Osteocyte (in vitro differentiated cells): ENCODE measurements at regions not wholly inside any gene's neighbourhood (a gene's known extent, or its start where the extent isn't known, plus 50 kb on each side); places are given as distances from the start of the nearest gene placed in this dataset.

Experiments
- DNase-seq: peaks from one replicate; pipeline ENCODE4 v3.0.0; 2021; ENCODE audit warnings: mixed read lengths; ENCODE audit not compliant: unreplicated experiment; ENCODE audit errors: extremely low spot score
- H3K27ac Mint-ChIP-seq: one replicate; pipeline ENCODE4 v1.8.0; 2021; ENCODE audit warnings: mild to moderate bottlenecking, mixed read lengths; ENCODE audit not compliant: unreplicated experiment
- H3K27me3 Mint-ChIP-seq: one replicate; pipeline ENCODE4 v1.8.0; 2021; ENCODE audit warnings: mixed read lengths; ENCODE audit not compliant: unreplicated experiment
- H3K36me3 Mint-ChIP-seq: one replicate; pipeline ENCODE4 v1.8.0; 2021; ENCODE audit warnings: mixed read lengths; ENCODE audit not compliant: unreplicated experiment
- H3K4me1 Mint-ChIP-seq: one replicate; pipeline ENCODE4 v1.8.0; 2021; ENCODE audit warnings: mixed read lengths; ENCODE audit not compliant: unreplicated experiment
- H3K4me3 Mint-ChIP-seq: one replicate; pipeline ENCODE4 v1.8.0; 2021; ENCODE audit warnings: mild to moderate bottlenecking, moderate library complexity, mixed read lengths; ENCODE audit not compliant: unreplicated experiment
- H3K9me3 Mint-ChIP-seq: one replicate; pipeline ENCODE4 v1.8.0; 2021; ENCODE audit warnings: mixed read lengths; ENCODE audit not compliant: unreplicated experiment
- CTCF ChIP-seq: fragments of 200-600 bp; sonication (generic); IDR thresholded peaks from 2 replicates; pipeline ENCODE4 v1.5.0; 2021; ENCODE audit warnings: antibody characterized with exemption, mild to moderate bottlenecking, moderate library complexity

GRCh38 chr14:95402176-95402575 is 82.5 kb upstream of the CLMN start:
- no peak overlapping the region for H3K4me3 Mint-ChIP-seq
- H3K9me3 Mint-ChIP-seq = no peaks in the 10 kb centered on the region
- H3K4me1 Mint-ChIP-seq = no peaks in the 10 kb centered on the region
- TF ChIP-seq CTCF = no peak
- no peaks in the 10 kb centered on the region for H3K27me3 Mint-ChIP-seq
- H3K36me3 Mint-ChIP-seq = peaks cover 6% of the 10 kb centered on the region
- DNase-seq = no peak
- no peak overlapping the region for H3K27ac Mint-ChIP-seq

GRCh38 chr14:95398630-95399547 is 79.2 kb upstream of the CLMN start:
- H3K36me3 Mint-ChIP-seq = no peaks in the 10 kb centered on the region
- no peaks in the 10 kb centered on the region for H3K4me1 Mint-ChIP-seq
- no peak overlapping the region for H3K27ac Mint-ChIP-seq
- H3K9me3 Mint-ChIP-seq = no peaks in the 10 kb centered on the region
- TF ChIP-seq CTCF = no peak
- H3K27me3 Mint-ChIP-seq = no peaks in the 10 kb centered on the region
- no peak for DNase-seq
- H3K4me3 Mint-ChIP-seq = no peak overlapping the region

GRCh38 chr14:95397325-95397724 is 77.6 kb upstream of the CLMN start:
- no peak overlapping the region for H3K27ac Mint-ChIP-seq
- no peak for DNase-seq
- no peaks in the 10 kb centered on the region for H3K4me1 Mint-ChIP-seq
- H3K36me3 Mint-ChIP-seq = no peaks in the 10 kb centered on the region
- no peaks in the 10 kb centered on the region for H3K9me3 Mint-ChIP-seq
- no peak for TF ChIP-seq CTCF
- H3K4me3 Mint-ChIP-seq = no peak overlapping the region
- H3K27me3 Mint-ChIP-seq = no peaks in the 10 kb centered on the region

GRCh38 chr14:95396221-95396620 is 76.5 kb upstream of the CLMN start:
- DNase-seq = no peak
- no peak for TF ChIP-seq CTCF
- Mint-ChIP-seq H3K9me3 (no peaks in the 10 kb centered on the region), H3K4me3 (no peak overlapping the region), H3K27ac (no peak overlapping the region), H3K4me1 (no peaks in the 10 kb centered on the region), H3K36me3 (no peaks in the 10 kb centered on the region), H3K27me3 (no peaks in the 10 kb centered on the region)

- Mint-ChIP-seq H3K4me1 (no peaks in the 10 kb centered on the region), H3K4me3 (no peak overlapping the region), H3K36me3 (no peaks in the 10 kb centered on the region), H3K27me3 (no peaks in the 10 kb centered on the region), H3K9me3 (peaks cover 6% of the 10 kb centered on the region), H3K27ac (no peak overlapping the region)
- no peak for DNase-seq
- TF ChIP-seq CTCF = no peak
Observed at GRCh38 chr14:95395098-95395737, 75.5 kb upstream of the CLMN start.
